ENCODE measurements at regions not wholly inside any gene's neighbourhood (a gene's known extent, or its start where the extent isn't known, plus 50 kb on each side); places are given as distances from the start of the nearest gene placed in this dataset.

DNA sequence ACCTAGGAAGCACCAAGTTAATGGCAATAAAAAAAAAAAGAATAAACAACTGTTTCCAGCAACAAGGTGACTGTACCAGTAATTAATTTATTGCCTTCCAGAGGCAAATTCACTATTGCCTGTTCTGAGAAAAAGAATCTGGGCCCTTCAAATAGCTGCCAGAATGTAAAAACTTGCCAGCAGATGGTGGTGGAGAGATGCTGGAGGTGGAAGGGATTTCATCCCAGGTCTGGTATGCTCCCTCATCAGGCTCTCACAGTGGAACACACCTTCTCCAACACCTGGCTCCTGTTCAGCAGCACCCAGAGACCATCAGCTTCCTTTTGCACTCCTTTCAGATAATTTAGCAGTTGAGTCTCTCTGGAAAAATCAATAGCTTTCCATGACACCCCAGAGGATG lies 792.9 kb upstream of the ADAMTS5 start:
- Histone ChIP-seq H3K27ac (no peak overlapping the region), H3K36me3 (no peaks in the 10 kb centered on the region), H3K4me3 (no peak overlapping the region), H3K4me1 (no peaks in the 10 kb centered on the region), H3K27me3 (no peaks in the 10 kb centered on the region), H3K9me3 (no peaks in the 10 kb centered on the region)
- intact Hi-C loops (cut with DNase I) = no loop called here
- DNase-seq (ENCODE audit: extremely low spot score in 2 of 2) = no peak
- TF ChIP-seq, protein P1, sequence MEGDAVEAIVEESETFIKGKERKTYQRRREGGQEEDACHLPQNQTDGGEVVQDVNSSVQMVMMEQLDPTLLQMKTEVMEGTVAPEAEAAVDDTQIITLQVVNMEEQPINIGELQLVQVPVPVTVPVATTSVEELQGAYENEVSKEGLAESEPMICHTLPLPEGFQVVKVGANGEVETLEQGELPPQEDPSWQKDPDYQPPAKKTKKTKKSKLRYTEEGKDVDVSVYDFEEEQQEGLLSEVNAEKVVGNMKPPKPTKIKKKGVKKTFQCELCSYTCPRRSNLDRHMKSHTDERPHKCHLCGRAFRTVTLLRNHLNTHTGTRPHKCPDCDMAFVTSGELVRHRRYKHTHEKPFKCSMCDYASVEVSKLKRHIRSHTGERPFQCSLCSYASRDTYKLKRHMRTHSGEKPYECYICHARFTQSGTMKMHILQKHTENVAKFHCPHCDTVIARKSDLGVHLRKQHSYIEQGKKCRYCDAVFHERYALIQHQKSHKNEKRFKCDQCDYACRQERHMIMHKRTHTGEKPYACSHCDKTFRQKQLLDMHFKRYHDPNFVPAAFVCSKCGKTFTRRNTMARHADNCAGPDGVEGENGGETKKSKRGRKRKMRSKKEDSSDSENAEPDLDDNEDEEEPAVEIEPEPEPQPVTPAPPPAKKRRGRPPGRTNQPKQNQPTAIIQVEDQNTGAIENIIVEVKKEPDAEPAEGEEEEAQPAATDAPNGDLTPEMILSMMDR (IDR thresholded peaks at IDR 0.05) = no peak
- TF ChIP-seq POLR2AphosphoS5 (IDR thresholded peaks at IDR 0.05; ENCODE audit: insufficient read depth in 1 of 2, low read depth in 1 of 2) = no peak
- no peak for TF ChIP-seq POLR2A (IDR thresholded peaks at IDR 0.05)

DNA sequence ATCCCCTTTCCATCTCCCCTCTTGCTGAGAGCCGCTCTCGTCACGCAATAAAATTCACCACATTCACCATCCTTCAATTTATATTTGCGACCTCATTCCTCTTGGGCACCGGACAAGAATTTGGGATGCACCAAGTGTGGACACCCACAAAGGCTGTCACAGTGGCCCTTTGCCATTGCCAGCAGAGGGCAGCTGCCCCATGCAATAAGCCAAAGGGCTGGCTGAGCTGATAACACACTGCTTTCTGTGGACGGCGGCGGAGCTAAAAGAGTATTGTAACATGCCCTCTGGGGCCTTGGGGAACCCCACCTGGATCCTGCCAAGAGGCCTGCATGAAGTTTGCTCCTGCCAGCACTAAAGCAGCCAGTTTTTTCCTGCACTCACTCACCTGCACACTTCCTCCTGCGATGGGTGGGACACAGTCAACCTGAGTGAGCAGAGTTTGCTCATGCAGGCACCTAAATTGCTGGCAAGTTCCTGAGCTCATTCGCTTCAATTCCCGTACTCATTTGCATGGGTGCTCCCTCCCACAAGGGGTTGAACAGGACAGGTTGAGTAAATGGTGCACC lies 792.3 kb upstream of the ADAMTS5 start:
- Histone ChIP-seq H3K27ac (no peak overlapping the region), H3K27me3 (no peaks in the 10 kb centered on the region), H3K9me3 (no peaks in the 10 kb centered on the region), H3K36me3 (no peaks in the 10 kb centered on the region), H3K4me1 (no peaks in the 10 kb centered on the region), H3K4me3 (no peak overlapping the region)
- no peak for TF ChIP-seq POLR2AphosphoS5 (IDR thresholded peaks at IDR 0.05; ENCODE audit: insufficient read depth in 1 of 2, low read depth in 1 of 2)
- TF ChIP-seq, protein P1 (IDR thresholded peaks at IDR 0.05) = no peak
- TF ChIP-seq POLR2A (IDR thresholded peaks at IDR 0.05) = no peak
- intact Hi-C loops (cut with DNase I) = no loop called here
- DNase-seq (ENCODE audit: extremely low spot score in 2 of 2) = no peak

DNA sequence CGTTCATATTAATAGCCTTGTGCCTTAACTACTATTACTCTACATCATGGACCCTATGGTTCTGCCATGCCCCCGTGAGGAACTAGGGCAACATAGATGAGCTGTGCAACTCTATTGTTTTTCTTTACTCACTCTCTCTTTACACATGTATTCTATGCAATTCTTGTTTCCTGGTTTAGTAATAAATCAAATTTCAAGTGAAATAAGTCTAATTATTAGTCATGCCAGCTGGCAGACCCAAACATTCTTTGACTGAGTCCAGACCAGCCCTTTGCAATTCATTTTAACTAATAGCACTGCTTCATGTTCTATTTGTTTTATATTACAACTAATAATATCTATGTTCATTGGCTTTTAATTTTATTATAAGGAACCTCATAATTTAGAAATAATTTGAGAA lies 789.3 kb upstream of the ADAMTS5 start:
- no peaks in the 10 kb centered on the region for H3K36me3 ChIP-seq
- no peak overlapping the region for H3K4me3 ChIP-seq
- intact Hi-C loops (cut with DNase I) = no loop called here
- no peak for DNase-seq (ENCODE audit: extremely low spot score in 2 of 2)
- no peaks in the 10 kb centered on the region for H3K9me3 ChIP-seq
- no peak for TF ChIP-seq POLR2AphosphoS5 (IDR thresholded peaks at IDR 0.05; ENCODE audit: insufficient read depth in 1 of 2, low read depth in 1 of 2)
- no peak for TF ChIP-seq POLR2A (IDR thresholded peaks at IDR 0.05)
- TF ChIP-seq, protein P1 (IDR thresholded peaks at IDR 0.05) = no peak
- H3K27ac ChIP-seq = no peak overlapping the region
- H3K4me1 ChIP-seq = no peaks in the 10 kb centered on the region
- H3K27me3 ChIP-seq = no peaks in the 10 kb centered on the region

DNA sequence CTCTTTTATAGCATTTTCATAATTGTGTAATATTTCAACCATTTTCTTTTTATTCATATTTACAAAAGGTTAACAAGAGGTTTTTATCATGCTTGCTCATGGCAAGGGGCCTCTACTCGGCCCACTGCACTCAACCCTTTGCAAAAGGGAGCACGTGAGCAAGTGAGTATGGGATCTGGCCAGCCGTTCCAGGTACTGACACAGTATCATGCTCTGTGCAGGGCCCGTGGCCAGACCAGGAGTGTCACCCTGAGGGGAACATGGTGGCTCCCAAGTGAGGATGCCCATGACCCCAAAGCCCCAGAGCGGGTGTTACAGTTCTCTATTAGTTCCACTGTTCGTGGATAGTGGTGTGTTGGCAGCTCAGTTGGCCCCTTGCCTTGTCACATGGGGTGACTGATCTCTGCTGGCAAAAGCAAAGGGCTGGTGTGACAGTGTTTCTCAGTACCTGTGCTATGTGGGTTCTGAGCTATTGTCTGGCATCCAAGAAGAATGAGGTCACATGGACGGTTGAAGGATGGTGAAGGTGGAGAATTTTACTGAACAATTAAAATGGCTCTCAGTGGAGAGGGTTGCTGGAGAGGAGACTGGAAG lies 777.2 kb upstream of the ADAMTS5 start:
- H3K4me1 ChIP-seq = no peaks in the 10 kb centered on the region
- H3K4me3 ChIP-seq = no peak overlapping the region
- intact Hi-C loops (cut with DNase I) = no loop called here
- no peaks in the 10 kb centered on the region for H3K9me3 ChIP-seq
- H3K36me3 ChIP-seq = no peaks in the 10 kb centered on the region
- TF ChIP-seq POLR2A (IDR thresholded peaks at IDR 0.05) = no peak
- no peak for TF ChIP-seq POLR2AphosphoS5 (IDR thresholded peaks at IDR 0.05; ENCODE audit: insufficient read depth in 1 of 2, low read depth in 1 of 2)
- TF ChIP-seq, protein P1 (IDR thresholded peaks at IDR 0.05) = no peak
- H3K27ac ChIP-seq = no peak overlapping the region
- H3K27me3 ChIP-seq = no peaks in the 10 kb centered on the region
- DNase-seq (ENCODE audit: extremely low spot score in 2 of 2) = no peak

GRCh38 chr21:27741736-27742135 lies 774.8 kb upstream of the ADAMTS5 start:
- H3K4me3 ChIP-seq = no peak overlapping the region
- TF ChIP-seq POLR2A (IDR thresholded peaks at IDR 0.05) (no peak), POLR2AphosphoS5 (IDR thresholded peaks at IDR 0.05; ENCODE audit: insufficient read depth in 1 of 2, low read depth in 1 of 2) (no peak)
- TF ChIP-seq, protein P1 (IDR thresholded peaks at IDR 0.05) = no peak
- H3K27me3 ChIP-seq = no peaks in the 10 kb centered on the region
- intact Hi-C loops (cut with DNase I) = no loop called here
- H3K36me3 ChIP-seq = no peaks in the 10 kb centered on the region
- H3K4me1 ChIP-seq = no peaks in the 10 kb centered on the region
- H3K27ac ChIP-seq = no peak overlapping the region
- H3K9me3 ChIP-seq = no peaks in the 10 kb centered on the region
- no peak for DNase-seq (ENCODE audit: extremely low spot score in 2 of 2)

Measured in vagina (tissue), 2 donors.